ENCODE measurements at regions not wholly inside any gene's neighbourhood (a gene's known extent, or its start where the extent isn't known, plus 50 kb on each side); places are given as distances from the start of the nearest gene placed in this dataset.

DNA sequence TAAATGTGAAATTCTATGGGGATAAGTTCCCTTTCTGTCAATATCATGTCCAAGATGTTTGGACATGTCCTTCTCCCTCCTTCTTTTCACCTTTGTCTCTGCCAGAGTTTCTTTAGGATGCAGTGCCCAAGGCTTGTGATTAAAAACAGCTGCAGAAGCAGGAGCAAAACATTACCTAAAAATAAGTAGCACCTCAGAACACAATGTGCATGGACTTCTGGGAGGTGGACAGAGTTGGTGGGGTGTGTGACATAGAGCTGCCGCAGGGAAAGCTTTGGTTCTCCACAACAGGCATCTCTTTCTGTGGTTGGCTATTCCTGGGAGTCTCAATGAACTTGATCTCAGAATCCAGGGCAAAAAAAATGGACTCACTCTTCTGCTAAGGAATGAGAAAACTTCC lies 97.0 kb downstream of the SEC61B start:
- Histone ChIP-seq H3K27ac (peak overlapping the region in 1 of 4 donors; percentile 40), H3K36me3 (no peaks in the 10 kb centered on the region), H3K27me3 (no peaks in the 10 kb centered on the region), H3K4me3 (no peak overlapping the region), H3K9me3 (no peaks in the 10 kb centered on the region), H3K4me1 (no peaks in the 10 kb centered on the region)
- ATAC-seq, result peak; percentile 92 to 93
- intact Hi-C loops (cut with DNase I; ENCODE audit: low total_unique reads), result no loop called here
- DNase-seq, result peak in 1 of 2 donors; percentile 30
- no peak for TF ChIP-seq CTCF (IDR thresholded peaks at IDR 0.05 in 4 of 5, conservative IDR thresholded peaks at IDR 0.05 in 1 of 5)
- no peak for TF ChIP-seq POLR2A (IDR thresholded peaks at IDR 0.05)
- in situ Hi-C loops (cut with MboI; ENCODE audit: low sequenced_read_pairs in 4 of 4), result no loop called here

DNA sequence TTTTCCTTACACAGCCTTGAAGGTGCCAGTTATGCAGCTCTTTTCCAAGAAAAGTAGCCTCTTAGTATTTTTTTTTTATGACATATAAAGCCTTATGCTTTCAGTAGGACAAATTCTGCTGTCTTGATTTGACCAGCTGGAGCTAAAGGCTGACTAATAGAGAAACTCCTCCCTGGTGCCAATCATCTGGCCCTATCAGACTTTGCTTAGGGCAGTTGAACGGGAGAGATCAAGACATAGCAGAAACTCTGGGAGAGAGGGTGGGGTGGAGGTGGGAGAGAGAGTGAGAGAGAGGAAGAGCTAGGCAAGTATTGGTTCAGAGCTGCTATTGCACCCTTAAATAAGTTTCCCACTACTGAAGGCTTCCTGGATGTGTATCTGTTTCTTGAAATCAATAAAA lies 100.2 kb downstream of the SEC61B start:
- Histone ChIP-seq H3K4me3 (no peak overlapping the region), H3K4me1 (no peaks in the 10 kb centered on the region), H3K27ac (no peak overlapping the region), H3K27me3 (no peaks in the 10 kb centered on the region), H3K9me3 (no peaks in the 10 kb centered on the region), H3K36me3 (no peaks in the 10 kb centered on the region)
- no peak for TF ChIP-seq CTCF (IDR thresholded peaks at IDR 0.05 in 4 of 5, conservative IDR thresholded peaks at IDR 0.05 in 1 of 5)
- in situ Hi-C loops (cut with MboI; ENCODE audit: low sequenced_read_pairs in 4 of 4) (no loop called here), intact Hi-C loops (cut with DNase I; ENCODE audit: low total_unique reads) (no loop called here)
- ATAC-seq, result no peak
- no peak for DNase-seq

DNA sequence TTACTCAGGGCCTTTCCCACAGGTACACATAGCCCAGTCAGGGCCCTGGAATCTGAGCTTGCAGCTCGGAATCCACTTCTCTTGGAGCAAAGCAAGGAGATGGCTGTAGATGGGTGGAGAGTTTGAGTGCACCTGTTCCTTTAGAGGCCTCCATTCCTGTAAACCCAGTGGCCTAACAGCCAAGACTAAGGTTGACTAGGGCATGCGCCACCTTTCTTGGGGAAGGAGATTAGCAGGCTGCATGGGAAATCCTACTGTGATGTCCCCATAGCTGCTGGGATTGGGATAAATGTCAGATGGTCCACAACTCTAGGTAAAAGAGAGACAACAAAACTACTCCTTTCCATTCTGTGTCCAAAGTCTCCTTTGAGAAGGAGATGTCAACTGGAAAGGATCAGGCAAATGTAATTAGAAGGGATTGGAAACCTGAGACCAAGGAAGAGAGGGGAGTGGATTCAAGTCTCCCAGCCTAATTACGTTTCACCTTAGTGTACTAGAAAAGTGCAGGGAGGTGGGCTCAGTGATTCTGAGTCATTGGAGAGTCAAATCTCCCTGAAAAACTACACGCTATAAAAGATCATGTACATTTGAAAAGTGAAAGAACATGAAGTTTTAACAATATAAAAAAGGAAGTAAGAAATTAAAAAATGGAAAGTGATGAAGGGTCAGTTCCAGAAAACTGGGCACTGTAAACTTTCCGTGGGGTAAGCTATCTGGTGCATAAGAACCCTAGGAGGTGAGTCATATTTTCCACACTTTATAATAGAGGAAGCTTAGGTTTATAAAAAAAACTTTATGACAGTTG lies 104.2 kb downstream of the SEC61B start:
- in situ Hi-C loops (cut with MboI; ENCODE audit: low sequenced_read_pairs in 4 of 4) (loop anchor here in 1 of 4 donors (25.0 kb wide), 1 partner anchor 261 kb away; no protein-coding TSS in a partner anchor), intact Hi-C loops (cut with DNase I; ENCODE audit: low total_unique reads) (no loop called here)
- no peaks in the 10 kb centered on the region for H3K4me1 ChIP-seq
- no peak overlapping the region for H3K27ac ChIP-seq
- H3K9me3 ChIP-seq, result no peaks in the 10 kb centered on the region
- no peaks in the 10 kb centered on the region for H3K27me3 ChIP-seq
- ATAC-seq, result no peak
- no peaks in the 10 kb centered on the region for H3K36me3 ChIP-seq
- no peak for DNase-seq
- H3K4me3 ChIP-seq, result no peak overlapping the region
- TF ChIP-seq CTCF (IDR thresholded peaks at IDR 0.05 in 4 of 5, conservative IDR thresholded peaks at IDR 0.05 in 1 of 5), result no peak
- TF ChIP-seq POLR2A (IDR thresholded peaks at IDR 0.05), result no peak

DNA sequence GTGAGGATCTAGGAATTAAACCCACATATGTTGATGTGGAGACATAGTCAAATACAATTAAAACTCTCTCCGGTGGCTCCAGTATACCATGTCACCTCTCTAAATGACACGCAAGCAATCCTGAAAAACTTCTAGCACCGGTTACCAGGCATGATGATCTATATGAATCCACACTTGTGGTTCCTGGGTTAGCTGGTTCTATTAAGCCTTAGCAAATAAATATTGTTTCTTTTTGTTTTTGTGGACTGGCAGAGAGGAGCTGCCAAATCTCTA lies 104.8 kb downstream of the SEC61B start:
- ATAC-seq (no peak), DNase-seq (no peak)
- Histone ChIP-seq H3K36me3 (no peaks in the 10 kb centered on the region), H3K27ac (no peak overlapping the region), H3K27me3 (no peaks in the 10 kb centered on the region), H3K4me1 (no peaks in the 10 kb centered on the region), H3K4me3 (no peak overlapping the region), H3K9me3 (no peaks in the 10 kb centered on the region)
- no peak for TF ChIP-seq POLR2A (IDR thresholded peaks at IDR 0.05)
- no peak for TF ChIP-seq CTCF (IDR thresholded peaks at IDR 0.05 in 4 of 5, conservative IDR thresholded peaks at IDR 0.05 in 1 of 5)
- intact Hi-C loops (cut with DNase I; ENCODE audit: low total_unique reads), result no loop called here
- in situ Hi-C loops (cut with MboI; ENCODE audit: low sequenced_read_pairs in 4 of 4), result loop anchor here in 1 of 4 donors (25.0 kb wide), 1 partner anchor 260 kb away; no protein-coding TSS in a partner anchor

DNA sequence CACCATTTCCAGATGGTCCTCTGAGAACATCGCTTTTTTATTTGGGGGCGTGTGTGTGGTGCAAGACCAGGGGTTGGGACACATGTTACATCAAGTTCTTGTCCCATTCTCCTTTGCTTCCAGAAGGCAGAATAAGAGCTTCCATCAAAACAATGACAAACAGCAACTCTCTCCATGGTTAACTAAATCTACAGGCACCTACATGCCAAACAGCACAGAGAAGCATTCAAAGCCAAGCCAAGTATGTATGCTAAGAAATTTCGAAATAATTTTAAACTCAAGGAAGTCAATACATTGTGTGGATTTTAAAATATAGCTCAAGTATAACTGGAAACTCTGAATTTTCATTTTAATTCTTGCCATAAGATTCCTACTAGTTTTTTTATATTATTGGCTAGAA lies 105.6 kb downstream of the SEC61B start:
- Histone ChIP-seq H3K36me3 (no peaks in the 10 kb centered on the region), H3K27ac (no peak overlapping the region), H3K9me3 (no peaks in the 10 kb centered on the region), H3K4me1 (no peaks in the 10 kb centered on the region), H3K27me3 (no peaks in the 10 kb centered on the region), H3K4me3 (no peak overlapping the region)
- DNase-seq (no peak), ATAC-seq (no peak)
- intact Hi-C loops (cut with DNase I; ENCODE audit: low total_unique reads) (no loop called here), in situ Hi-C loops (cut with MboI; ENCODE audit: low sequenced_read_pairs in 4 of 4) (loop anchor here in 1 of 4 donors (25.0 kb wide), 1 partner anchor 260 kb away; no protein-coding TSS in a partner anchor)
- no peak for TF ChIP-seq CTCF (IDR thresholded peaks at IDR 0.05 in 4 of 5, conservative IDR thresholded peaks at IDR 0.05 in 1 of 5)
- no peak for TF ChIP-seq POLR2A (IDR thresholded peaks at IDR 0.05)
